GM23338 (cell line): ENCODE measurements at regions not wholly inside any gene's neighbourhood (a gene's known extent, or its start where the extent isn't known, plus 50 kb on each side); places are given as distances from the start of the nearest gene placed in this dataset.

Experiments used
- CREB1 ChIP-seq: fragments of 250-450 bp; sonication (Bioruptor Pico); IDR thresholded peaks from 2 replicates; pipeline ENCODE4 v1.5.0; 2020; ENCODE audit warnings: low read depth, mild to moderate bottlenecking, moderate library complexity
- EZH2 ChIP-seq: fragments of 200-600 bp; sonication (generic); IDR thresholded peaks from one replicate; pipeline ENCODE4 v1.8.0; 2017; ENCODE audit warnings: antibody characterized with exemption, mild to moderate bottlenecking, low read depth; ENCODE audit not compliant: unreplicated experiment
- EZH2phosphoT487 ChIP-seq: fragments of 200-600 bp; sonication (generic); IDR thresholded peaks from one replicate; pipeline ENCODE4 v1.8.1; 2018; ENCODE audit warnings: antibody characterized with exemption; ENCODE audit not compliant: unreplicated experiment
- POLR2AphosphoS5 ChIP-seq: IDR thresholded peaks from 2 replicates; pipeline ENCODE4 v1.6.1; 2016; ENCODE audit warnings: antibody characterized with exemption, low read depth
- ZNF114 ChIP-seq: fragments of 250-450 bp; sonication (Bioruptor Pico); IDR thresholded peaks from 2 replicates; pipeline ENCODE4 v1.5.0; 2020; ENCODE audit warnings: mild to moderate bottlenecking, moderate library complexity
- ZNF331 ChIP-seq: fragments of 250-450 bp; sonication (Bioruptor Pico); IDR thresholded peaks from 2 replicates; pipeline ENCODE4 v1.5.0; 2020; ENCODE audit warnings: low read depth, mild to moderate bottlenecking, moderate library complexity
- TF ChIP-seq, protein P1 (sequence below), 2 experiments: fragments of 200-600 bp in 1 of 2; sonication (generic) in 1 of 2; conservative IDR thresholded peaks; 2 replicates each; pipeline versions ENCODE4 v1.5.1 to v1.6.1; 2016 to 2017; ENCODE audit warnings: antibody characterized with exemption in 2 of 2, low read depth in 2 of 2, mild to moderate bottlenecking in 2 of 2, moderate library complexity in 1 of 2
- TF ChIP-seq, protein P2 (sequence below): IDR thresholded peaks from one replicate; pipeline ENCODE4 v1.6.1; 2018; ENCODE audit warnings: antibody characterized with exemption; ENCODE audit not compliant: unreplicated experiment
- TF ChIP-seq, protein P3 (sequence below): IDR thresholded peaks from 2 replicates; pipeline ENCODE4 v1.6.1; 2016; ENCODE audit warnings: antibody characterized with exemption

GRCh38 chr7:8353991-8354390 is 79.4 kb upstream of the NXPH1 start:
- TF ChIP-seq, protein P1, sequence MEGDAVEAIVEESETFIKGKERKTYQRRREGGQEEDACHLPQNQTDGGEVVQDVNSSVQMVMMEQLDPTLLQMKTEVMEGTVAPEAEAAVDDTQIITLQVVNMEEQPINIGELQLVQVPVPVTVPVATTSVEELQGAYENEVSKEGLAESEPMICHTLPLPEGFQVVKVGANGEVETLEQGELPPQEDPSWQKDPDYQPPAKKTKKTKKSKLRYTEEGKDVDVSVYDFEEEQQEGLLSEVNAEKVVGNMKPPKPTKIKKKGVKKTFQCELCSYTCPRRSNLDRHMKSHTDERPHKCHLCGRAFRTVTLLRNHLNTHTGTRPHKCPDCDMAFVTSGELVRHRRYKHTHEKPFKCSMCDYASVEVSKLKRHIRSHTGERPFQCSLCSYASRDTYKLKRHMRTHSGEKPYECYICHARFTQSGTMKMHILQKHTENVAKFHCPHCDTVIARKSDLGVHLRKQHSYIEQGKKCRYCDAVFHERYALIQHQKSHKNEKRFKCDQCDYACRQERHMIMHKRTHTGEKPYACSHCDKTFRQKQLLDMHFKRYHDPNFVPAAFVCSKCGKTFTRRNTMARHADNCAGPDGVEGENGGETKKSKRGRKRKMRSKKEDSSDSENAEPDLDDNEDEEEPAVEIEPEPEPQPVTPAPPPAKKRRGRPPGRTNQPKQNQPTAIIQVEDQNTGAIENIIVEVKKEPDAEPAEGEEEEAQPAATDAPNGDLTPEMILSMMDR (conservative IDR thresholded peaks at IDR 0.05; ENCODE audit: low read depth in 2 of 2): no peak
- TF ChIP-seq POLR2AphosphoS5 (no peak), EZH2 (no peak), EZH2phosphoT487 (no peak), ZNF114 (CRISPR knock-in tag) (no peak), CREB1 (CRISPR knock-in tag) (no peak), ZNF331 (CRISPR knock-in tag) (no peak)
- TF ChIP-seq, protein P2, sequence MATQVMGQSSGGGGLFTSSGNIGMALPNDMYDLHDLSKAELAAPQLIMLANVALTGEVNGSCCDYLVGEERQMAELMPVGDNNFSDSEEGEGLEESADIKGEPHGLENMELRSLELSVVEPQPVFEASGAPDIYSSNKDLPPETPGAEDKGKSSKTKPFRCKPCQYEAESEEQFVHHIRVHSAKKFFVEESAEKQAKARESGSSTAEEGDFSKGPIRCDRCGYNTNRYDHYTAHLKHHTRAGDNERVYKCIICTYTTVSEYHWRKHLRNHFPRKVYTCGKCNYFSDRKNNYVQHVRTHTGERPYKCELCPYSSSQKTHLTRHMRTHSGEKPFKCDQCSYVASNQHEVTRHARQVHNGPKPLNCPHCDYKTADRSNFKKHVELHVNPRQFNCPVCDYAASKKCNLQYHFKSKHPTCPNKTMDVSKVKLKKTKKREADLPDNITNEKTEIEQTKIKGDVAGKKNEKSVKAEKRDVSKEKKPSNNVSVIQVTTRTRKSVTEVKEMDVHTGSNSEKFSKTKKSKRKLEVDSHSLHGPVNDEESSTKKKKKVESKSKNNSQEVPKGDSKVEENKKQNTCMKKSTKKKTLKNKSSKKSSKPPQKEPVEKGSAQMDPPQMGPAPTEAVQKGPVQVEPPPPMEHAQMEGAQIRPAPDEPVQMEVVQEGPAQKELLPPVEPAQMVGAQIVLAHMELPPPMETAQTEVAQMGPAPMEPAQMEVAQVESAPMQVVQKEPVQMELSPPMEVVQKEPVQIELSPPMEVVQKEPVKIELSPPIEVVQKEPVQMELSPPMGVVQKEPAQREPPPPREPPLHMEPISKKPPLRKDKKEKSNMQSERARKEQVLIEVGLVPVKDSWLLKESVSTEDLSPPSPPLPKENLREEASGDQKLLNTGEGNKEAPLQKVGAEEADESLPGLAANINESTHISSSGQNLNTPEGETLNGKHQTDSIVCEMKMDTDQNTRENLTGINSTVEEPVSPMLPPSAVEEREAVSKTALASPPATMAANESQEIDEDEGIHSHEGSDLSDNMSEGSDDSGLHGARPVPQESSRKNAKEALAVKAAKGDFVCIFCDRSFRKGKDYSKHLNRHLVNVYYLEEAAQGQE: no peak
- TF ChIP-seq, protein P3, sequence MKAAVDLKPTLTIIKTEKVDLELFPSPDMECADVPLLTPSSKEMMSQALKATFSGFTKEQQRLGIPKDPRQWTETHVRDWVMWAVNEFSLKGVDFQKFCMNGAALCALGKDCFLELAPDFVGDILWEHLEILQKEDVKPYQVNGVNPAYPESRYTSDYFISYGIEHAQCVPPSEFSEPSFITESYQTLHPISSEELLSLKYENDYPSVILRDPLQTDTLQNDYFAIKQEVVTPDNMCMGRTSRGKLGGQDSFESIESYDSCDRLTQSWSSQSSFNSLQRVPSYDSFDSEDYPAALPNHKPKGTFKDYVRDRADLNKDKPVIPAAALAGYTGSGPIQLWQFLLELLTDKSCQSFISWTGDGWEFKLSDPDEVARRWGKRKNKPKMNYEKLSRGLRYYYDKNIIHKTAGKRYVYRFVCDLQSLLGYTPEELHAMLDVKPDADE: no peak
